Liver (tissue), 7 donors: ENCODE measurements at regions not wholly inside any gene's neighbourhood (a gene's known extent, or its start where the extent isn't known, plus 50 kb on each side); places are given as distances from the start of the nearest gene placed in this dataset.

ENCODE experiments used
- DNase-seq: peaks from one replicate; pipeline ENCODE4 v3.0.0-alpha.2; 2017; ENCODE audit warnings: low spot score
- H3K27ac ChIP-seq, 2 donors: one replicate each; pipeline ENCODE4 v1.7.0; 2013; ENCODE audit warnings: inconsistent platforms in 2 of 2, low read length in 2 of 2, control low read depth in 1 of 2, low read depth in 1 of 2, mild to moderate bottlenecking in 1 of 2
- H3K27me3 ChIP-seq, 4 donors: one replicate each; pipeline versions ENCODE4 v1.6.1 to v1.7.0; 2013; ENCODE audit warnings: low read length in 3 of 4, inconsistent platforms in 1 of 4, mild to moderate bottlenecking in 1 of 4, moderate library complexity in 1 of 4; ENCODE audit not compliant: control insufficient read depth in 4 of 4, insufficient read depth in 4 of 4
- H3K36me3 ChIP-seq, 4 donors: one replicate each; pipeline versions ENCODE4 v1.6.1 to v1.7.0; 2013; ENCODE audit warnings: low read length in 3 of 4, mild to moderate bottlenecking in 3 of 4, low read depth in 1 of 4, moderate library complexity in 1 of 4; ENCODE audit not compliant: control insufficient read depth in 4 of 4, insufficient read depth in 3 of 4
- H3K4me1 ChIP-seq, 4 donors: one replicate each; pipeline versions ENCODE4 v1.6.1 to v1.7.0; 2013; ENCODE audit warnings: low read length in 3 of 4, mild to moderate bottlenecking in 3 of 4, moderate library complexity in 1 of 4; ENCODE audit not compliant: control insufficient read depth in 4 of 4, insufficient read depth in 4 of 4
- H3K4me3 ChIP-seq, 3 donors: one replicate each; pipeline versions ENCODE4 v1.6.1 to v1.7.0; 2013; ENCODE audit warnings: low read length in 3 of 3, control low read depth in 1 of 3, low read depth in 1 of 3, mild to moderate bottlenecking in 1 of 3
- H3K9ac ChIP-seq, 2 donors: one replicate each; pipeline ENCODE4 v1.7.0; 2013; ENCODE audit warnings: low read length in 2 of 2, mild to moderate bottlenecking in 2 of 2, moderate library complexity in 2 of 2, control low read depth in 1 of 2, low read depth in 1 of 2
- H3K9me3 ChIP-seq, 4 donors: one replicate each; pipeline versions ENCODE4 v1.6.1 to v1.7.0; 2013; ENCODE audit warnings: low read length in 3 of 4; ENCODE audit not compliant: control insufficient read depth in 4 of 4
- ATF3 ChIP-seq: IDR thresholded peaks from 2 replicates; pipeline ENCODE4 v1.6.1; 2016; ENCODE audit warnings: antibody characterized with exemption
- EGR1 ChIP-seq, 2 donors: IDR thresholded peaks; 2 replicates each; pipeline ENCODE4 v1.6.1; 2016 to 2018; ENCODE audit warnings: antibody characterized with exemption in 2 of 2, low read depth in 2 of 2
- FOXA1 ChIP-seq: IDR thresholded peaks from 2 replicates; pipeline ENCODE4 v1.6.1; 2016; ENCODE audit warnings: antibody characterized with exemption
- FOXA2 ChIP-seq: IDR thresholded peaks from 2 replicates; pipeline ENCODE4 v1.6.1; 2016; ENCODE audit warnings: antibody characterized with exemption
- GABPA ChIP-seq, 2 donors: IDR thresholded peaks in 1 of 2; conservative IDR thresholded peaks in 1 of 2; 2 replicates each; pipeline ENCODE4 v1.6.1; 2016; ENCODE audit warnings: antibody characterized with exemption in 2 of 2, mild to moderate bottlenecking in 1 of 2, moderate library complexity in 1 of 2
- HNF4A ChIP-seq, 2 donors: conservative IDR thresholded peaks; 2 replicates each; pipeline ENCODE4 v1.6.1; 2016; ENCODE audit warnings: antibody characterized with exemption in 2 of 2, mild to moderate bottlenecking in 2 of 2
- HNF4G ChIP-seq: IDR thresholded peaks from 2 replicates; pipeline ENCODE4 v1.6.1; 2016; ENCODE audit warnings: antibody characterized with exemption
- JUND ChIP-seq, 2 donors: IDR thresholded peaks; 2 replicates each; pipeline ENCODE4 v1.6.1; 2016; ENCODE audit warnings: antibody characterized with exemption in 2 of 2
- NR2F2 ChIP-seq: IDR thresholded peaks from 2 replicates; pipeline ENCODE4 v1.6.1; 2016; ENCODE audit warnings: antibody characterized with exemption
- RAD21 ChIP-seq, 2 donors: IDR thresholded peaks; 2 replicates each; pipeline ENCODE4 v1.6.1; 2016; ENCODE audit warnings: antibody characterized with exemption in 2 of 2, mild to moderate bottlenecking in 2 of 2
- REST ChIP-seq: IDR thresholded peaks from 2 replicates; pipeline ENCODE4 v1.6.1; 2016; ENCODE audit warnings: antibody characterized with exemption, mild to moderate bottlenecking
- RXRA ChIP-seq, 2 donors: IDR thresholded peaks; 2 replicates each; pipeline ENCODE4 v1.6.1; 2017 to 2018; ENCODE audit warnings: antibody characterized with exemption in 2 of 2, mild to moderate bottlenecking in 1 of 2
- SP1 ChIP-seq: IDR thresholded peaks from 2 replicates; pipeline ENCODE4 v1.6.1; 2018; ENCODE audit warnings: antibody characterized with exemption, mild to moderate bottlenecking
- TAF1 ChIP-seq: conservative IDR thresholded peaks from 2 replicates; pipeline ENCODE4 v1.6.1; 2016; ENCODE audit warnings: antibody characterized with exemption, mild to moderate bottlenecking
- YY1 ChIP-seq: IDR thresholded peaks from 2 replicates; pipeline ENCODE4 v1.6.1; 2016; ENCODE audit warnings: antibody characterized with exemption, mild to moderate bottlenecking
- ZBTB33 ChIP-seq: IDR thresholded peaks from 2 replicates; pipeline ENCODE4 v1.6.1; 2016; ENCODE audit warnings: antibody characterized with exemption
- WGBS: extraction: QIAGEN DNeasy Blood & Tissue Kit; methylation state at CpG from one replicate; pipeline ENCODE4 v1.1.7; 2013; 5-methylcytosine and 5-hydroxymethylcytosine counted together
- TF ChIP-seq, protein P1 (sequence below): IDR thresholded peaks from 2 replicates; pipeline ENCODE4 v1.6.1; 2016; ENCODE audit warnings: antibody characterized with exemption
- donor health status: healthy.
- donor health status: healthy.
- donor health status: healthy.
- donor health status: healthy.

DNA sequence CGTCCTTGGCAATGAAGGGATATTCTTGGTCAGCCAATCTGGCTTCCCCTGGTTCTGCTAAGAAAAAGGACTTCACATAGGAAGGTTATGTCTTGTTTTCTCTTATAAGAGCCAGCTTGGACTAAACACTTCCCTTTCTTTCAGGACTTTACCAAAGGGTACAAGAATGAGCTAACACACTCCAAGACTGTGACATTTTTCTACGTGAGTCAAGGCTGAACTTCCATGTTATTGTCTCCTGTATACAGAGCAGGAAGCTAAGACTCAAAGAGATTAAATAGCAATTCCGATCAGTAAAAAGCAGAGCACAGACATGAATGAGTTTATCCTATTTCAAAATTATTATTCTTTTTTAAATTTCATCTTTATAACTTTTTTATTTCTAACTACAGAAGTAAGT is 63.3 kb upstream of the STT3B start:
- Histone ChIP-seq H3K27me3 (no peaks in the 10 kb centered on the region), H3K9ac (no peak overlapping the region), H3K9me3 (no peaks in the 10 kb centered on the region), H3K4me3 (no peak overlapping the region), H3K4me1 (no peaks in the 10 kb centered on the region), H3K36me3 (no peaks in the 10 kb centered on the region), H3K27ac (no peak overlapping the region)
- 90% methylated on average over 3 of the region's 3 CpGs for WGBS
- no peak for DNase-seq
- TF ChIP-seq ATF3: no peak
- TF ChIP-seq HNF4A (conservative IDR thresholded peaks at IDR 0.05): no peak
- no peak for TF ChIP-seq REST
- TF ChIP-seq SP1: no peak
- TF ChIP-seq GABPA (IDR thresholded peaks at IDR 0.05 in 1 of 2, conservative IDR thresholded peaks at IDR 0.05 in 1 of 2): no peak
- TF ChIP-seq JUND (IDR thresholded peaks at IDR 0.05): no peak

- 89% methylated on average over 7 of the region's 7 CpGs for WGBS
Measured at GRCh38 chr3:31472479-31473390, 60.0 kb upstream of the STT3B start.

More at GRCh38 chr3:31472479-31473390, 60.0 kb upstream of the STT3B start:
- Histone ChIP-seq H3K27me3 (no peaks in the 10 kb centered on the region), H3K9ac (no peak overlapping the region), H3K4me3 (no peak overlapping the region), H3K9me3 (no peaks in the 10 kb centered on the region), H3K36me3 (no peaks in the 10 kb centered on the region), H3K4me1 (no peaks in the 10 kb centered on the region), H3K27ac (no peak overlapping the region)
- TF ChIP-seq FOXA2: no peak
- no peak for TF ChIP-seq ZBTB33
- TF ChIP-seq ATF3: no peak
- TF ChIP-seq NR2F2: no peak
- TF ChIP-seq REST: no peak
- no peak for TF ChIP-seq JUND (IDR thresholded peaks at IDR 0.05)
- no peak for TF ChIP-seq EGR1 (IDR thresholded peaks at IDR 0.05; ENCODE audit: low read depth in 2 of 2)
- TF ChIP-seq, protein P1, sequence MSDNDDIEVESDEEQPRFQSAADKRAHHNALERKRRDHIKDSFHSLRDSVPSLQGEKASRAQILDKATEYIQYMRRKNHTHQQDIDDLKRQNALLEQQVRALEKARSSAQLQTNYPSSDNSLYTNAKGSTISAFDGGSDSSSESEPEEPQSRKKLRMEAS: no peak
- TF ChIP-seq TAF1: no peak
- TF ChIP-seq SP1: no peak
- TF ChIP-seq HNF4G: no peak
- no peak for TF ChIP-seq HNF4A (conservative IDR thresholded peaks at IDR 0.05)
- TF ChIP-seq YY1: no peak
- no peak for TF ChIP-seq RXRA (IDR thresholded peaks at IDR 0.05)
- no peak for TF ChIP-seq RAD21 (IDR thresholded peaks at IDR 0.05)
- no peak for TF ChIP-seq FOXA1
- TF ChIP-seq GABPA (IDR thresholded peaks at IDR 0.05 in 1 of 2, conservative IDR thresholded peaks at IDR 0.05 in 1 of 2): no peak
- DNase-seq: no peak
